ENCODE measurements at regions not wholly inside any gene's neighbourhood (a gene's known extent, or its start where the extent isn't known, plus 50 kb on each side); places are given as distances from the start of the nearest gene placed in this dataset.

- Histone ChIP-seq H3K4me1 (no peaks in the 10 kb centered on the region), H3K27ac (no peak overlapping the region), H3K9me3 (no peaks in the 10 kb centered on the region), H3K4me3 (no peak overlapping the region), H3K36me3 (no peaks in the 10 kb centered on the region), H3K27me3 (no peaks in the 10 kb centered on the region)
- ATAC-seq, result no peak
- no peak for TF ChIP-seq EP300 (IDR thresholded peaks at IDR 0.05)
- TF ChIP-seq, protein P1, sequence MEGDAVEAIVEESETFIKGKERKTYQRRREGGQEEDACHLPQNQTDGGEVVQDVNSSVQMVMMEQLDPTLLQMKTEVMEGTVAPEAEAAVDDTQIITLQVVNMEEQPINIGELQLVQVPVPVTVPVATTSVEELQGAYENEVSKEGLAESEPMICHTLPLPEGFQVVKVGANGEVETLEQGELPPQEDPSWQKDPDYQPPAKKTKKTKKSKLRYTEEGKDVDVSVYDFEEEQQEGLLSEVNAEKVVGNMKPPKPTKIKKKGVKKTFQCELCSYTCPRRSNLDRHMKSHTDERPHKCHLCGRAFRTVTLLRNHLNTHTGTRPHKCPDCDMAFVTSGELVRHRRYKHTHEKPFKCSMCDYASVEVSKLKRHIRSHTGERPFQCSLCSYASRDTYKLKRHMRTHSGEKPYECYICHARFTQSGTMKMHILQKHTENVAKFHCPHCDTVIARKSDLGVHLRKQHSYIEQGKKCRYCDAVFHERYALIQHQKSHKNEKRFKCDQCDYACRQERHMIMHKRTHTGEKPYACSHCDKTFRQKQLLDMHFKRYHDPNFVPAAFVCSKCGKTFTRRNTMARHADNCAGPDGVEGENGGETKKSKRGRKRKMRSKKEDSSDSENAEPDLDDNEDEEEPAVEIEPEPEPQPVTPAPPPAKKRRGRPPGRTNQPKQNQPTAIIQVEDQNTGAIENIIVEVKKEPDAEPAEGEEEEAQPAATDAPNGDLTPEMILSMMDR (IDR thresholded peaks at IDR 0.05), result no peak
- no peak for TF ChIP-seq POLR2A (IDR thresholded peaks at IDR 0.05)
- no peak for TF ChIP-seq POLR2AphosphoS5 (IDR thresholded peaks at IDR 0.05)
- 86 to 89% methylated on average over 1 of the region's 1 CpG for WGBS, 2 donors (ENCODE audit: low coverage in 1 of 2)
These were observed 55.7 kb upstream of the FAT3 start for GRCh38 chr11:92168936-92169335.

- Histone ChIP-seq H3K4me3 (no peak overlapping the region), H3K27ac (no peak overlapping the region), H3K9me3 (no peaks in the 10 kb centered on the region), H3K4me1 (no peaks in the 10 kb centered on the region), H3K36me3 (no peaks in the 10 kb centered on the region), H3K27me3 (no peaks in the 10 kb centered on the region)
- TF ChIP-seq, protein P1 (IDR thresholded peaks at IDR 0.05), result no peak
- TF ChIP-seq EP300 (IDR thresholded peaks at IDR 0.05), result no peak
- no peak for TF ChIP-seq POLR2A (IDR thresholded peaks at IDR 0.05)
- no peak for TF ChIP-seq POLR2AphosphoS5 (IDR thresholded peaks at IDR 0.05)
- no peak for ATAC-seq
- 85 to 98% methylated on average over 4 of the region's 4 CpGs for WGBS, 2 donors (ENCODE audit: low coverage in 1 of 2)
These were observed 57.0 kb upstream of the FAT3 start for GRCh38 chr11:92167571-92167970.

- Histone ChIP-seq H3K4me1 (no peaks in the 10 kb centered on the region), H3K27ac (no peak overlapping the region), H3K36me3 (no peaks in the 10 kb centered on the region), H3K27me3 (no peaks in the 10 kb centered on the region), H3K9me3 (no peaks in the 10 kb centered on the region), H3K4me3 (no peak overlapping the region)
- WGBS, 2 donors (ENCODE audit: low coverage in 1 of 2), result 87 to 92% methylated on average over 2 to 3 of the region's 3 CpGs
- ATAC-seq, result no peak
- no peak for TF ChIP-seq POLR2AphosphoS5 (IDR thresholded peaks at IDR 0.05)
- no peak for TF ChIP-seq EP300 (IDR thresholded peaks at IDR 0.05)
- TF ChIP-seq, protein P1 (IDR thresholded peaks at IDR 0.05), result no peak
- TF ChIP-seq POLR2A (IDR thresholded peaks at IDR 0.05), result no peak
These were observed 58.3 kb upstream of the FAT3 start for GRCh38 chr11:92166335-92166734.

DNA sequence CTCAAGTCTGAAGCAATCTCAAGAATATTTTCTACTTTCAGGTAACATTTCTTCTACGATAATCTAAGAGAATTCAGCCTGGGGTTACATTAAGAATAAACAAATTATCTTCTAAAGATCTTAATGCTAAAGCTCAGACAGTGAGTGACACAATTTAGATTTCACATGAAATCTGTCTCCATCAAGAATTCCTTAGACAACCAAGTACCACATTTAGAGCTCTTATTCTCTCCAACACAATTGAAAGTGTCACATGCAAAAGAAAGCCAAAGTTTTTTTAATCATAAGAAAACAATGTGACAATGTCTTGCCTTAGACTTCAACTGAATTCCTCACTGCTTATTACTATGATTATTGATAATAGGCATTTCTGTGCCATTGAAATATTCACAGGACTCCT, 60.7 kb upstream of the FAT3 start:
- Histone ChIP-seq H3K27me3 (no peaks in the 10 kb centered on the region), H3K27ac (no peak overlapping the region), H3K9me3 (no peaks in the 10 kb centered on the region), H3K36me3 (no peaks in the 10 kb centered on the region), H3K4me1 (no peaks in the 10 kb centered on the region), H3K4me3 (no peak overlapping the region)
- WGBS, 2 donors (ENCODE audit: low coverage in 1 of 2), result 69 to 73% methylated on average over 1 of the region's 1 CpG
- TF ChIP-seq POLR2AphosphoS5 (IDR thresholded peaks at IDR 0.05) (no peak), POLR2A (IDR thresholded peaks at IDR 0.05) (no peak), EP300 (IDR thresholded peaks at IDR 0.05) (no peak)
- TF ChIP-seq, protein P1 (IDR thresholded peaks at IDR 0.05), result no peak
- ATAC-seq, result no peak

DNA sequence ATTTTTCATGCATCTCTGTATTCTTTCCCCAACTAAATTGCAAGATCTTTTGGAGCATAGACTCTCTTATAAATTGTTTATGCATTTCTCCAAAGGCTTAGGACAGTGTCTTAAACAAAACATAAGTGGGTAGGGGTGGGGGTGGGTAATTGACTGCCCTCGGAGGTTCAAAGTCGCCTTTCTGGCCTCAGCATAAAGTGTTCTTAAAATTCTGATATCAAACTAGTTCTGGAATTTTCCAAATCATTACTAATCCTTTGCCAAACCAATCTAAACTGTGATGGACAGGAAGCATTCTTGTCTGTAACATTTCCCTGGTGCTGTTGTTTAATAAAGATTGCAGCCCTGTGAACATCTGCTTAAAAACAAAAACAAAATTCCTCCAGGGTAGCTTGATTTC, 61.8 kb upstream of the FAT3 start:
- no peaks in the 10 kb centered on the region for H3K27me3 ChIP-seq
- TF ChIP-seq POLR2AphosphoS5 (IDR thresholded peaks at IDR 0.05) (no peak), POLR2A (IDR thresholded peaks at IDR 0.05) (no peak), EP300 (IDR thresholded peaks at IDR 0.05) (no peak)
- TF ChIP-seq, protein P1 (IDR thresholded peaks at IDR 0.05), result no peak
- no peaks in the 10 kb centered on the region for H3K9me3 ChIP-seq
- H3K4me3 ChIP-seq, result no peak overlapping the region
- H3K36me3 ChIP-seq, result no peaks in the 10 kb centered on the region
- no peaks in the 10 kb centered on the region for H3K4me1 ChIP-seq
- WGBS, 2 donors (ENCODE audit: low coverage in 1 of 2), result 54 to 74% methylated on average over 2 of the region's 2 CpGs
- no peak for ATAC-seq
- H3K27ac ChIP-seq, result no peak overlapping the region
